Stimulated activated CD4-positive, alpha-beta T cell treated with anti-CD3 and anti-CD28 coated beads, Interleukin-15, amount 100 ng/mL, for 1 hour (primary cell): ENCODE measurements at regions not wholly inside any gene's neighbourhood (a gene's known extent, or its start where the extent isn't known, plus 50 kb on each side); places are given as distances from the start of the nearest gene placed in this dataset.

Source experiments
- DNase-seq, 2 donors: peaks; one replicate each; pipeline ENCODE4 v3.0.0-alpha.2; 2020; ENCODE audit warnings: low read depth in 1 of 2, low spot score in 1 of 2

GRCh38 chr6:20312606-20313005 is 89.1 kb upstream of the E2F3 start:
- no peak for DNase-seq

- no peak for DNase-seq
Measured at GRCh38 chr6:20313051-20313450, 88.6 kb upstream of the E2F3 start.

GRCh38 chr6:20313960-20314530 is 87.6 kb upstream of the E2F3 start:
- no peak for DNase-seq

GRCh38 chr6:20314866-20315845 is 86.5 kb upstream of the E2F3 start:
- no peak for DNase-seq

GRCh38 chr6:20317430-20317829 is 84.2 kb upstream of the E2F3 start:
- no peak for DNase-seq

- DNase-seq = no peak
Measured at GRCh38 chr6:20318851-20319387, 82.8 kb upstream of the E2F3 start.

- peak; percentile 48 to 49 for DNase-seq
Measured at GRCh38 chr6:20319520-20320357, 81.9 kb upstream of the E2F3 start.

GRCh38 chr6:20325641-20326421 is 75.8 kb upstream of the E2F3 start:
- no peak for DNase-seq

GRCh38 chr6:20326422-20326728 is 75.3 kb upstream of the E2F3 start:
- no peak for DNase-seq

- no peak for DNase-seq
Measured at GRCh38 chr6:20327141-20327540, 74.5 kb upstream of the E2F3 start.

GRCh38 chr6:20328266-20328923 is 73.3 kb upstream of the E2F3 start:
- DNase-seq = no peak

GRCh38 chr6:20328924-20329300 is 72.8 kb upstream of the E2F3 start:
- DNase-seq = no peak

- DNase-seq = no peak
Measured at GRCh38 chr6:20331042-20331441, 70.6 kb upstream of the E2F3 start.

GRCh38 chr6:20331625-20332024 is 70.1 kb upstream of the E2F3 start:
- no peak for DNase-seq

GRCh38 chr6:20332441-20333006 is 69.2 kb upstream of the E2F3 start:
- DNase-seq = no peak

- DNase-seq = no peak
Measured at GRCh38 chr6:20333721-20334269, 67.9 kb upstream of the E2F3 start.

GRCh38 chr6:20334334-20334733 is 67.3 kb upstream of the E2F3 start:
- DNase-seq = no peak

GRCh38 chr6:20334962-20335361 is 66.7 kb upstream of the E2F3 start:
- DNase-seq = no peak

GRCh38 chr6:20335872-20336271 is 65.8 kb upstream of the E2F3 start:
- no peak for DNase-seq

GRCh38 chr6:20338156-20338555 is 63.5 kb upstream of the E2F3 start:
- DNase-seq = no peak
